SK-N-MC (cell line): ENCODE measurements at regions not wholly inside any gene's neighbourhood (a gene's known extent, or its start where the extent isn't known, plus 50 kb on each side); places are given as distances from the start of the nearest gene placed in this dataset.

ENCODE experiments used
- EZH2 ChIP-seq: fragments of 200-600 bp; sonication (generic); IDR thresholded peaks from one replicate; pipeline ENCODE4 v1.6.1; 2017; ENCODE audit warnings: antibody characterized with exemption
- POLR2AphosphoS5 ChIP-seq: IDR thresholded peaks from 2 replicates; pipeline ENCODE4 v1.6.1; 2012; ENCODE audit warnings: mild to moderate bottlenecking, low read depth, low read length, borderline replicate concordance

- TF ChIP-seq EZH2: no peak
- no peak for TF ChIP-seq POLR2AphosphoS5
Observed at GRCh38 chr4:31034550-31034949, 314.4 kb downstream of the PCDH7 start.
